ENCODE measurements at regions not wholly inside any gene's neighbourhood (a gene's known extent, or its start where the extent isn't known, plus 50 kb on each side); places are given as distances from the start of the nearest gene placed in this dataset.

GRCh38 chr3:137930976-137931375, 79.0 kb upstream of the CLDN18 start:
- Histone ChIP-seq H3K4me3 (ENCODE audit: extremely low read depth in 1 of 4, insufficient read depth in 2 of 4, low read depth in 3 of 4, low read length in 4 of 4) (no peak overlapping the region), H3K18ac (ENCODE audit: extremely low read depth, low read length) (no peak overlapping the region), H2BK12ac (ENCODE audit: low read depth, low read length) (no peak overlapping the region), H3K27me3 (replicated peaks in 1 of 4; ENCODE audit: control insufficient read depth in 3 of 4, extremely low read depth in 1 of 4, insufficient read depth in 3 of 4, low read length in 3 of 4) (no peaks in the 10 kb centered on the region), H2AFZ (ENCODE audit: low read length) (no peak overlapping the region), H3K14ac (ENCODE audit: insufficient read length) (no peak overlapping the region), H4K91ac (replicated peaks; ENCODE audit: insufficient read length, low read length) (no peak overlapping the region), H3K9me3 (ENCODE audit: insufficient read depth in 2 of 2, low read depth in 1 of 2, low read length in 1 of 2) (no peaks in the 10 kb centered on the region), H3K4me1 (replicated peaks in 1 of 4; ENCODE audit: control insufficient read depth in 3 of 4, insufficient read depth in 4 of 4, low read length in 3 of 4) (no peaks in the 10 kb centered on the region), H3K79me2 (ENCODE audit: control insufficient read depth in 1 of 2, insufficient read depth in 2 of 2, low read length in 2 of 2) (no peaks in the 10 kb centered on the region), H3K23me2 (ENCODE audit: low read depth, low read length) (no peaks in the 10 kb centered on the region), H2BK5ac (ENCODE audit: low read depth, low read length) (no peak overlapping the region), H3K56ac (replicated peaks; ENCODE audit: insufficient read length, low read depth, low read length) (no peak overlapping the region), H3K27ac (ENCODE audit: low read depth, low read length) (no peak overlapping the region), H3K23ac (ENCODE audit: insufficient read length) (no peak overlapping the region), H2AK5ac (ENCODE audit: low read depth, low read length) (no peak overlapping the region), H4K8ac (ENCODE audit: extremely low read depth, insufficient read depth, low read length) (no peak overlapping the region), H2BK20ac (ENCODE audit: low read length) (no peak overlapping the region), H4K20me1 (replicated peaks in 1 of 2; ENCODE audit: control insufficient read depth in 1 of 2, insufficient read depth in 2 of 2, low read length in 2 of 2) (no peaks in the 10 kb centered on the region), H2BK120ac (replicated peaks; ENCODE audit: low read depth, low read length) (no peak overlapping the region), H3K9ac (replicated peaks in 1 of 4; ENCODE audit: extremely low read depth in 1 of 4, low read depth in 3 of 4, low read length in 3 of 4) (no peak overlapping the region), H3K4ac (replicated peaks; ENCODE audit: insufficient read length, low read depth, low read length) (no peak overlapping the region), H4K5ac (ENCODE audit: insufficient read length, low read depth, low read length) (no peak overlapping the region), H3K79me1 (ENCODE audit: low read depth, low read length) (no peaks in the 10 kb centered on the region), H2BK15ac (ENCODE audit: low read length) (no peak overlapping the region), H3K4me2 (ENCODE audit: insufficient read depth in 1 of 2, low read depth in 2 of 2, low read length in 2 of 2) (no peak overlapping the region), H3K36me3 (ENCODE audit: control insufficient read depth in 2 of 4, insufficient read depth in 4 of 4, low read length in 3 of 4) (no peaks in the 10 kb centered on the region)
- CTCF ChIA-PET (ENCODE audit: partially characterized antibody), result interaction anchor here (1.0 to 2.6 kb wide), 4 partner anchors 12 to 571 kb away, joined by 3 to 12 read pairs (median 4); no protein-coding TSS in a partner anchor
- 86% methylated on average over 3 of the region's 3 CpGs; no CpG with 5 or more reads in 1 of the 2 experiments for WGBS, 2 experiments (ENCODE audit: extremely low coverage in 1 of 2, insufficient coverage in 1 of 2, insufficient read length in 1 of 2, insufficient replicate concordance in 2 of 2, low coverage in 1 of 2, low lambda C conversion rate in 2 of 2, missing lambda C conversion rate in 1 of 2)
- POLR2A ChIA-PET (ENCODE audit: partially characterized antibody), result interaction anchor here (0.9 kb wide), 1 partner anchor 203 kb away, joined by 3 read pairs; no protein-coding TSS in a partner anchor
- FAIRE-seq (no peak), DNase-seq (ENCODE audit: low read depth in 1 of 2, low spot score in 2 of 2) (no peak)
- no peak for TF ChIP-seq GABPA (IDR thresholded peaks at IDR 0.05; ENCODE audit: borderline replicate concordance, insufficient read depth, low read length)
- no peak for TF ChIP-seq JUND (IDR thresholded peaks at IDR 0.05; ENCODE audit: low read length)
- TF ChIP-seq CREB1 (IDR thresholded peaks at IDR 0.05), result no peak
- no peak for TF ChIP-seq EGR1 (IDR thresholded peaks at IDR 0.05; ENCODE audit: borderline replicate concordance, low read depth, low read length)

All from H1 (cell line).